ENCODE measurements at regions not wholly inside any gene's neighbourhood (a gene's known extent, or its start where the extent isn't known, plus 50 kb on each side); places are given as distances from the start of the nearest gene placed in this dataset.

- no peak for TF ChIP-seq EZH2 (IDR thresholded peaks at IDR 0.05; ENCODE audit: insufficient read depth, poor library complexity, severe bottlenecking)
- no peak for TF ChIP-seq EZH2phosphoT487 (IDR thresholded peaks at IDR 0.05; ENCODE audit: insufficient read depth, low read depth)
Measured at GRCh38 chr7:14045651-14046050, 56.2 kb upstream of the ETV1 start.

Measured in GM23248 (cell line).